H1 (cell line): ENCODE measurements at regions not wholly inside any gene's neighbourhood (a gene's known extent, or its start where the extent isn't known, plus 50 kb on each side); places are given as distances from the start of the nearest gene placed in this dataset.

ENCODE experiments used
- CTCF ChIA-PET: fragments of 300-600 bp; sonication (Branson Sonifier 250); formaldehyde crosslinking; loops from one replicate; lab custom pipeline; 2021; ENCODE audit not compliant: partially characterized antibody; lab: Charles Lee
- POLR2A ChIA-PET: fragments of 300-600 bp; sonication (Branson Sonifier 250); formaldehyde crosslinking; loops from one replicate; lab custom pipeline; 2021; ENCODE audit warnings: inconsistent platforms; ENCODE audit not compliant: partially characterized antibody; lab: Charles Lee
- DNase-seq, 2 experiments: peaks; one replicate each; pipeline versions ENCODE4 v3.0.0 to v3.0.0-alpha.2; 2010 to 2022; ENCODE audit warnings: low spot score in 2 of 2, low read depth in 1 of 2, mixed read lengths in 1 of 2
- FAIRE-seq: peaks from 2 replicates; lab custom pipeline; 2011; peaks lifted over from hg19 to GRCh38; lab: Jason Lieb, UNC
- H2AFZ ChIP-seq: 2 replicates; pipeline ENCODE4 v1.8.1; 2012; ENCODE audit warnings: low read length, inconsistent platforms
- H2AK5ac ChIP-seq: 2 replicates; pipeline ENCODE4 v1.6.1; 2013; ENCODE audit warnings: low read depth, low read length
- H2BK120ac ChIP-seq: replicated peaks from 2 replicates; pipeline ENCODE3; 2013; ENCODE audit warnings: low read depth, low read length, inconsistent platforms
- H2BK12ac ChIP-seq: 2 replicates; pipeline ENCODE4 v1.6.1; 2013; ENCODE audit warnings: low read depth, low read length
- H2BK15ac ChIP-seq: 2 replicates; pipeline ENCODE4 v1.6.1; 2013; ENCODE audit warnings: low read length
- H2BK20ac ChIP-seq: 2 replicates; pipeline ENCODE4 v1.6.1; 2013; ENCODE audit warnings: low read length
- H2BK5ac ChIP-seq: 2 replicates; pipeline ENCODE4 v1.6.1; 2013; ENCODE audit warnings: low read depth, low read length
- H3K14ac ChIP-seq: 2 replicates; pipeline ENCODE4 v1.6.1; 2013; ENCODE audit warnings: inconsistent platforms; ENCODE audit not compliant: insufficient read length
- H3K18ac ChIP-seq: 2 replicates; pipeline ENCODE4 v1.6.1; 2013; ENCODE audit warnings: low read length; ENCODE audit errors: extremely low read depth
- H3K23ac ChIP-seq: 2 replicates; pipeline ENCODE4 v1.6.1; 2013; ENCODE audit warnings: inconsistent platforms; ENCODE audit not compliant: insufficient read length
- H3K23me2 ChIP-seq: 2 replicates; pipeline ENCODE4 v1.6.1; 2013; ENCODE audit warnings: low read depth, low read length
- H3K27ac ChIP-seq: 2 replicates; pipeline ENCODE4 v1.6.1; 2011; ENCODE audit warnings: low read depth, low read length, inconsistent platforms
- H3K27me3 ChIP-seq, 4 experiments: replicated peaks in 1 of 4; 1 replicate in 1 of 4; 2 replicates in 3 of 4; pipeline versions ENCODE4 v1.6.1 to v1.8.1; 2011 to 2013; ENCODE audit warnings: low read length in 3 of 4, mild to moderate bottlenecking in 3 of 4, inconsistent platforms in 2 of 4, mixed read lengths in 2 of 4, moderate library complexity in 1 of 4; ENCODE audit not compliant: control insufficient read depth in 3 of 4, insufficient read depth in 3 of 4; ENCODE audit errors: extremely low read depth in 1 of 4
- H3K36me3 ChIP-seq, 4 experiments: 2 replicates each; pipeline versions ENCODE4 v1.6.1 to v1.8.1; 2011 to 2013; ENCODE audit warnings: mild to moderate bottlenecking in 4 of 4, low read length in 3 of 4, moderate library complexity in 2 of 4, control low read depth in 1 of 4, inconsistent platforms in 1 of 4; ENCODE audit not compliant: insufficient read depth in 4 of 4, control insufficient read depth in 2 of 4
- H3K4ac ChIP-seq: replicated peaks from 2 replicates; pipeline ENCODE3; 2013; ENCODE audit warnings: low read length, low read depth, mixed read lengths, inconsistent platforms; ENCODE audit not compliant: insufficient read length
- H3K4me1 ChIP-seq, 4 experiments: replicated peaks in 1 of 4; 1 replicate in 1 of 4; 2 replicates in 3 of 4; pipeline versions ENCODE4 v1.6.1 to v1.8.1; 2011 to 2013; ENCODE audit warnings: low read length in 3 of 4, inconsistent platforms in 2 of 4, mixed read lengths in 1 of 4; ENCODE audit not compliant: insufficient read depth in 4 of 4, control insufficient read depth in 3 of 4
- H3K4me2 ChIP-seq, 2 experiments: 2 replicates each; pipeline versions ENCODE4 v1.6.1 to v1.8.1; 2011 to 2013; ENCODE audit warnings: low read depth in 2 of 2, low read length in 2 of 2, control low read depth in 1 of 2, inconsistent platforms in 1 of 2, mild to moderate bottlenecking in 1 of 2; ENCODE audit not compliant: insufficient read depth in 1 of 2
- H3K4me3 ChIP-seq, 4 experiments: fragments of 200-600, 300-600 bp in 1 of 4; sonication (generic), shearing (Covaris generic), sonication (Bioruptor Twin) in 1 of 4; 2 replicates each; pipeline versions ENCODE4 v1.5.1 to v1.8.1; 2011 to 2016; ENCODE audit warnings: low read length in 4 of 4, low read depth in 3 of 4, control low read depth in 2 of 4, inconsistent platforms in 2 of 4, mild to moderate bottlenecking in 2 of 4, mixed read lengths in 1 of 4, moderate library complexity in 1 of 4; ENCODE audit not compliant: insufficient read depth in 2 of 4; ENCODE audit errors: extremely low read depth in 1 of 4
- H3K56ac ChIP-seq: replicated peaks from 2 replicates; pipeline ENCODE3; 2013; ENCODE audit warnings: low read depth, mild to moderate bottlenecking, mixed read lengths, low read length, inconsistent platforms; ENCODE audit not compliant: insufficient read length
- H3K79me1 ChIP-seq: 2 replicates; pipeline ENCODE4 v1.6.1; 2013; ENCODE audit warnings: low read depth, low read length, control low read depth
- H3K79me2 ChIP-seq, 2 experiments: 2 replicates each; pipeline versions ENCODE4 v1.6.1 to v1.8.1; 2012 to 2013; ENCODE audit warnings: low read length in 2 of 2, mild to moderate bottlenecking in 2 of 2, inconsistent platforms in 1 of 2; ENCODE audit not compliant: insufficient read depth in 2 of 2, control insufficient read depth in 1 of 2
- H3K9ac ChIP-seq, 4 experiments: replicated peaks in 1 of 4; 1 replicate in 1 of 4; 2 replicates in 3 of 4; pipeline versions ENCODE4 v1.6.1 to v1.8.1; 2011 to 2013; ENCODE audit warnings: low read depth in 3 of 4, low read length in 3 of 4, control low read depth in 2 of 4, mild to moderate bottlenecking in 2 of 4, moderate library complexity in 2 of 4, inconsistent platforms in 1 of 4; ENCODE audit errors: extremely low read depth in 1 of 4
- H3K9me3 ChIP-seq, 2 experiments: 2 replicates each; pipeline versions ENCODE4 v1.6.1 to v1.8.1; 2012 to 2013; ENCODE audit warnings: mild to moderate bottlenecking in 2 of 2, moderate library complexity in 2 of 2, control low read depth in 1 of 2, inconsistent platforms in 1 of 2, low read depth in 1 of 2, low read length in 1 of 2, mixed read lengths in 1 of 2; ENCODE audit not compliant: insufficient read depth in 2 of 2
- H4K20me1 ChIP-seq, 2 experiments: replicated peaks in 1 of 2; 2 replicates each; pipeline versions ENCODE3 to v1.8.1; 2011 to 2013; ENCODE audit warnings: inconsistent platforms in 2 of 2, low read length in 2 of 2, mild to moderate bottlenecking in 1 of 2; ENCODE audit not compliant: insufficient read depth in 2 of 2, control insufficient read depth in 1 of 2
- H4K5ac ChIP-seq: 2 replicates; pipeline ENCODE4 v1.6.1; 2013; ENCODE audit warnings: low read length, low read depth, mixed read lengths, inconsistent platforms; ENCODE audit not compliant: insufficient read length
- H4K8ac ChIP-seq: 2 replicates; pipeline ENCODE4 v1.8.0; 2013; ENCODE audit warnings: mild to moderate bottlenecking, moderate library complexity, low read length, inconsistent platforms; ENCODE audit not compliant: insufficient read depth; ENCODE audit errors: extremely low read depth
- H4K91ac ChIP-seq: replicated peaks from 2 replicates; pipeline ENCODE3; 2013; ENCODE audit warnings: low read length, mixed read lengths, inconsistent platforms; ENCODE audit not compliant: insufficient read length
- BCL11A ChIP-seq, 2 experiments: IDR thresholded peaks; one replicate each; pipeline ENCODE4 v1.6.1; 2011; ENCODE audit warnings: low read depth in 2 of 2, low read length in 2 of 2, mild to moderate bottlenecking in 2 of 2
- EP300 ChIP-seq, 2 experiments: IDR thresholded peaks; 1 replicate in 1 of 2; 2 replicates in 1 of 2; pipeline ENCODE4 v1.6.1; 2011 to 2012; ENCODE audit warnings: low read depth in 2 of 2, low read length in 2 of 2, mild to moderate bottlenecking in 2 of 2, borderline replicate concordance in 1 of 2, inconsistent platforms in 1 of 2, moderate library complexity in 1 of 2
- JUND ChIP-seq: IDR thresholded peaks from 2 replicates; pipeline ENCODE4 v1.6.1; 2011; ENCODE audit warnings: mild to moderate bottlenecking, improper control_type of control experiment, low read length
- RNF2 ChIP-seq: fragments of 200-900, 300-1000 bp; sonication (generic); IDR thresholded peaks from 2 replicates; pipeline ENCODE4 v1.7.1; 2016; ENCODE audit warnings: borderline replicate concordance, low read depth, mild to moderate bottlenecking, antibody characterized with exemption, low read length; ENCODE audit not compliant: poor library complexity, severe bottlenecking; ENCODE audit errors: missing control alignments
- SUZ12 ChIP-seq: fragments of 200-600 bp; sonication (generic); IDR thresholded peaks from 2 replicates; pipeline ENCODE4 v1.6.1; 2012; ENCODE audit warnings: mild to moderate bottlenecking, inconsistent platforms, low read length, moderate library complexity, mixed read lengths
- TAF1 ChIP-seq: IDR thresholded peaks from 2 replicates; pipeline ENCODE4 v1.6.1; 2011; ENCODE audit warnings: mild to moderate bottlenecking, low read depth, low read length
- whole genome bisulfite sequencing, 2 experiments: shearing (Covaris generic) in 1 of 2; methylation state at CpG; one replicate each; pipeline versions ENCODE4 v1.1.6 to v1.1.7; 2013 to 2015; ENCODE audit warnings: low lambda C conversion rate in 2 of 2, mixed read lengths in 2 of 2, inconsistent platforms in 1 of 2, low coverage in 1 of 2, missing lambda C conversion rate in 1 of 2; ENCODE audit not compliant: insufficient replicate concordance in 2 of 2, insufficient coverage in 1 of 2, insufficient read length in 1 of 2; ENCODE audit errors: extremely low coverage in 1 of 2, missing lambda C conversion rate in 1 of 2; 5-methylcytosine and 5-hydroxymethylcytosine counted together

- Histone ChIP-seq H3K79me2 (no peaks in the 10 kb centered on the region), H3K9me3 (no peaks in the 10 kb centered on the region), H3K79me1 (no peaks in the 10 kb centered on the region), H2BK15ac (no peak overlapping the region), H3K4me3 (no peak overlapping the region), H3K23me2 (no peaks in the 10 kb centered on the region), H3K9ac (no peak overlapping the region), H3K4ac (no peak overlapping the region), H3K27ac (no peak overlapping the region), H4K5ac (no peak overlapping the region), H2BK12ac (no peak overlapping the region), H4K91ac (no peak overlapping the region), H2AK5ac (no peak overlapping the region), H2BK20ac (no peak overlapping the region), H2BK5ac (no peak overlapping the region), H4K20me1 (no peaks in the 10 kb centered on the region), H2AFZ (no peak overlapping the region), H3K14ac (no peak overlapping the region), H3K4me2 (no peak overlapping the region), H3K56ac (no peak overlapping the region), H3K27me3 (peaks cover 0 to 1% (median 0%) of the 10 kb centered on the region in 4 experiments; a peak in 1 of 7 replicates), H3K4me1 (no peaks in the 10 kb centered on the region), H4K8ac (no peak overlapping the region), H2BK120ac (no peak overlapping the region), H3K36me3 (no peaks in the 10 kb centered on the region), H3K23ac (no peak overlapping the region), H3K18ac (no peak overlapping the region)
- DNase-seq, result no peak
- no peak for FAIRE-seq
- ChIA-PET POLR2A (no interaction called here), CTCF (no interaction called here)
- 92% methylated on average over 2 of the region's 2 CpGs; no CpG with 5 or more reads in 1 of the 2 experiments for WGBS, 2 experiments
- no peak for TF ChIP-seq TAF1
- TF ChIP-seq JUND, result no peak
- TF ChIP-seq SUZ12, result no peak
- no peak for TF ChIP-seq RNF2
- TF ChIP-seq EP300 (IDR thresholded peaks at IDR 0.05; ENCODE audit: borderline replicate concordance in 1 of 2, low read depth in 2 of 2, low read length in 2 of 2), result no peak
- no peak for TF ChIP-seq BCL11A (IDR thresholded peaks at IDR 0.05; ENCODE audit: low read depth in 2 of 2, low read length in 2 of 2)
Measured at GRCh38 chr1:238404921-238405320, 514.2 kb upstream of the ZP4 start.
